HG03039 (cell line): ENCODE measurements at regions not wholly inside any gene's neighbourhood (a gene's known extent, or its start where the extent isn't known, plus 50 kb on each side); places are given as distances from the start of the nearest gene placed in this dataset.
"Not testable (repeated sequence)": the region's sequence is repeated elsewhere in the genome, so short reads cannot be mapped to it uniquely, and the experiment has no call there.

Source experiments
- ATAC-seq: cut with Tn5 transposase; IDR thresholded peaks from one replicate; pipeline ENCODE4 v1.9.1; 2021; ENCODE audit warnings: mild to moderate bottlenecking, moderate library complexity; ENCODE audit not compliant: unreplicated experiment

DNA sequence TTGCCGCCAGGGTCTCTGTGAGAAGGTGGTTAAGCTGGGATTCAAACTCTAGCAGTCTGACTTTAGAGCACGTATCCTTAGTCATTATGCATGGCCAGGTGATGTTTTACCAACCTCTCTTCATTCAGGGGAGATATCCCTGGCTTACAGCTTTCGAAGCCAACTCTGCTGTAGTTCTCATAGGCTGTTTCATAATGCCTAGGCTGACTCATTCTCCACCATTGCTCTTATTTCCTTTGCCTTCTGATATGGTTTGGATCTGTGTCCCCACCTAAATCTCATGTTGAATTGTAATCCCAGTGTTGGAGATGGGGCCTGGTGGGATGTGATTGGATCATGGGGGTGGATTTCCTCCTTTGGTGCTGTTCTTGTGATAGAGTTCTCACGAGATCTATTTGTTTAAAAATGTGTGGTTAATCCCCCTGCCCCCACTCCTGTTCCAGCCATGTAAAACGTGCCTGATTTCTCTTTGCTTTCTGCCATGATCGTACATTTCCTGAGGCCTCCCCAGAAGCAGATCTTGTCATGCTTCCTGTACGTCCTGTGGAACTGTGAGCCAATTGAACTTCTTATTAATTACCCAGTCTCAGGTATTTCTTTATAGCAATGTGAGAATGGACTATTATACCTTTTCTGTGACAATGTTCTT, 94.6 kb upstream of the MAN1A1 start:
- ATAC-seq: no peak

DNA sequence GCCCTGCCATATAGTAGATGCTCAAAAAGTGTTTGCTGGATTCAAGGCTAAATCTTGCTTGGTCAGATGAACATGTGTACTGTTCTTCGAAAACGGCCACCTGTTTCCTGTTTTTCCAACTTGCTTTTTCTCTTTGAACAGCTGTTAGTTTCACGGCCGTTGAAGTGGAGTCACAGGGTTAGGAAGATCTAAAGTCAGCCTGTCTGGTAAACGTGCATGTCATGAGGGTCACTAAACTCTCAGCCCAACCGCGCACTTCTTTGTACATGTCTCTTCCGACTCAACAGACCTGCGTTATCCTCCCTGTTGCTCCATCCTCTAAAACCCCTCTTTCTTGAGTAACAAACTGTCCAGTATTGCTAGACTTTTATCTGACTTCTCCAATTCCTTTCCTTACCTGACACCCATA, 93.2 kb upstream of the MAN1A1 start:
- ATAC-seq: peak; percentile 56

DNA sequence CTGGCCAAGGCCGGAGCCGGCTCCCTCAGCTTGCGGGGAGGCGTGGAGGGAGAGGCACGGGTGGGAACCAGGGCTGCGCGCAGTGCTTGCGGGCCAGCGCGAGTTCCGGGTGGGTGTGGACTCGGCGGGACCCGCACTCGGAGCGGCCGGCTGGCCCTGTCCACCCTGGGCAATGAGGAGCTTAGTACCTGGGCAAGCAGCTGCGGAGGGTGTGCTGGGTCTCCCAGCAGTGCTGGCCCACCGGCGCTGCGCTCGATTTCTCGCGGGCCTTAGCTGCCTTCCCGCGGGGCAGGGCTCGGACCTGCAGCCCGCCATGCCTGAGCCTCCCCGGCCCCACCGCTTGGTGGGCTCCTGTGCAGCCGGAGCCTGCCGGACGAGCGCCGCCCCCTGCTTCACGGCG, 91.4 kb upstream of the MAN1A1 start:
- no peak for ATAC-seq

DNA sequence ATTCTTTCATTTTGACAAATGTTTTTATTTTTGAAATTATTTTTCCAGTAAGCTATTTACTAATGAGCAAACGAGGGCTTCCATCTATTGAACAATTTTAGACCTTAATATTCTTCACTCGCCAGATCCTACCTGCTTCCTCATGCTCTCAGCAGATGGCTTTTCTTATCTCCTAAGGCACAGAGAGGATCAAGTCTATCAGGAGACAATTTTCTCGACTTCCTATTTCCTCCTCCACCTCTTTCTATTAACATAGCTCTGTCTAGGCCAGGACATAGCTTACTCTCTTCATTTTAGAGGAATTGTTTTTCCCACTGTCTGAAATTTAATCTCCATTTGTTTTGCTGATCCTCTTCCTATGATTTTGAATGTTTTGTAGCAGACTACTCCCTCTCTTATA, 87.0 kb upstream of the MAN1A1 start:
- no peak for ATAC-seq

DNA sequence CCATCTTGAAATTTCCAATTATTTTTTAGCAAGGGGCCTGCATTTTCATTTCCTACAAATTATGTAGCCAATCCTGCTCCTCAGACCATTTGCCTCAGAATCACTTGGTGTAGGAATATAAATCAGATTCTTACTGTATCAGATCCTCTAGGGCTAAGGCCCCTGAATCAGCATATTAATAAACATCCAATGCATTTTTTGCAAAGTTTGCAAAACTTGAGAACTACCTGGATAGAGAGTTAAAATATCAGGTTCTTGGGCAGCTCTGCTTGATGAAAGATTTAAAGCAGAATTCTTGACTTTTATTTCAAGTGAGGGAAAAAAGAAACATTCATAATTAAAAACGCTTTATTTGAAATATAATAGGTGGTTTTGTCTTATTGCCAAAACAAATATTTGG, 82.2 kb upstream of the MAN1A1 start:
- no peak for ATAC-seq

DNA sequence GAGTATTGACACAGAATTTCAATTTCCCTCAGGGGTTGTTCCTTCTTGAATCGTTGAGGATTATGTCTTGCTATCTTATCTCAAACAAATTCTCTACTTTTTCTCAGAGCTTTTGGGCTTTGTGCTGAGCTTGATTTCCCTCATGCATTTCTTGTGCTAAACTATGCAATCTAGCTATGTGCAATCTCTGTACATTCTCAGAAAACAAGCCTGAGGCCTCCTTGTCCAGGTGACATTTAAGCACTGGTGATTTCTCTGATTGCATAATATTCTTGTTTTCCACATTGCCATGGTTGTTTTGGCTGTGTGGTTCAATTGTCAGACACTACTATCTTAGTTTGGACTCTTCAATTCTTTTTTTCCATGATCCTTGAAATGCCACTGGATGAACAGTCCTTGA, 81.2 kb upstream of the MAN1A1 start:
- no peak for ATAC-seq

DNA sequence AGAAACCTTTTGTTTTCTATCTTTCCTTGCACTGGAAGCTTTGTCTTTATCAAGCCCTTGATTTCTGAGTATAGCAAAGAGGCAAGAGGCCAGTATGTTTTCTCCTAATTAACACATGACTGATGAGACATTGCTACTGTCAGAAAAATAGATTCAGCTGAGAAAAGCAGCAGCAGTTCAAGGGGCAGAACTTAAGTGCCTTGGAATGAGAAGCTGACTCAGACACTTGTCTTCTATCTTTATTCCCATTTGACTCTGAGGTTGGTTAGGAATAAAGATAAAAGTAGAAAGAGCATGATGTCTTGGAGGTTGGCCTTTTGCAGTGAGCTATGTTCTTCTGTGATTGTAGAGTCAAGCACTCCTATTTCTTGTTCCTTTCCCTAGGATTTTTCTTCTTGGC, 79.1 kb upstream of the MAN1A1 start:
- ATAC-seq: no peak

DNA sequence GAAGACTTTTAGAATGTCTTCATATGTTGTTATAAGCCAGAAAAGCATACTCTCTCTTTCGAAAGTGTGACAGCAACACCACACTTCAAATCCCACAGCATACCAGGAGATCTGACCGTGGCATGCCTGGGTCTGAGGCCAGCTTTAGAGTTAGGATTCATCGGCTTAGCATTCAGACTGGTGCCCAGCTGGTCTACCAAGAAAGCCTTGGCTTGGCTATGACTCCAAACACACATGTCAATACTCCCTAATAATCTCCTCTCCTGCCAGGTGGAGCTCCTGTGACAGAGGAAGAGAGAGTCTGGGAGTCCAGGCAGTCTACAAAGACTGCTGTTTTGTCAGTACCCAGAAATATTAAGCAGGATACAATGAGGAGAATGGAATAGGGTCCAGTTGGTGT, 77.1 kb upstream of the MAN1A1 start:
- ATAC-seq: no peak

DNA sequence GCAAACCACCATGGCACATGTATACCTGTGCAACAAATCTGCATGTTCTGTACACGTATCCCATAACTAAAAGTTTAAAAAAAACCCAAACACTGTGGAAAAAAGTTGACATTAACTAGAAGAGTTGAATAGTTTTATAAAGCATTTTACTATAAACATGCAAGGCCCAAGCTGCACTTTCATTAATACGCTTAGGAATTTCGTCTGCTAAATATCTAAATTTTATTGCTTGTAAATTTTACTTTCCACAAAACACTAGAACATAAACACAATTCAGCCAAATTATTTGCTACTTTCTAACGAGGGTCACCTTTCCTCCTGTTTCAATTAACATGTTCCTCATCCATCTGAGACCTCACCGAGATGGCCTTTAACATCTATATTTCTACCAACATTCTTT, 74.4 kb upstream of the MAN1A1 start:
- no peak for ATAC-seq

DNA sequence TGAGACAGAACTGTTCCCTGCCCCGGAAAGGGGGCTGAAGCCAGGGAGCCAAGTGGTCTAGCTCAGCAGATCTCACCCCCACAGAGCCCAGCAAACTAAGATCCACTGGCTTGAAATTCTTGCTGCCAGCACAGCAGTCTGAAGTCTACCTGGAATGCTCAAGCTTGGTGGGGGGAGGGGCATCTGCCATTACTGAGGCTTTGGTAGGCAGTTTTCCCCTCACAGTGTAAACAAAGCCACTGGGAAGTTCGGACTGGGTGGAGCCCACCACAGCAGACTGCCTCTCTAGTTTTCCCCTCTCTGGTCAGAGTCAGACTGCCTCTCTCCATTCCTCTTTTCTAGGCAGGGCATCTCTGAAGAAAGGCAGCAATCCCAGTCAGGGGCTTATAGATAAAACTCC, 68.5 kb upstream of the MAN1A1 start:
- not testable (repeated sequence) for ATAC-seq

DNA sequence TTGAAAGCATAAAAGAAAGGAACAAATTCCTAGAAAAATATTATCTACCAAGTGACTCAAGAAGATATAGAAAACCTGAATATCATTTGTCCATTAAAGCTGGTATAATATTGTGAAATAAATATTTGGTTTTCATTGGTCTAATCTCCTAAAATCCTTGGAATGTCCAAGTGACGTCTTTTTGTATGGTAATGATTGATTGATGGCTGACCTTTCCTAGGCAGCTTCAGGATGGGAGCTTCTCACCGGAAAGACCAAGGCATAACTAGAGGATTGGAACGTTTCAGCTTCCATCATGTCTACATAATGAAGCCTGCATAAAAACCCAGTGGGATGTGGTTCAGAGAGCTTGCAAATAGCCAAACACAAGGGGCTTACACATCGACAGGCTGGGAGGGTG, 57.6 kb upstream of the MAN1A1 start:
- no peak for ATAC-seq

DNA sequence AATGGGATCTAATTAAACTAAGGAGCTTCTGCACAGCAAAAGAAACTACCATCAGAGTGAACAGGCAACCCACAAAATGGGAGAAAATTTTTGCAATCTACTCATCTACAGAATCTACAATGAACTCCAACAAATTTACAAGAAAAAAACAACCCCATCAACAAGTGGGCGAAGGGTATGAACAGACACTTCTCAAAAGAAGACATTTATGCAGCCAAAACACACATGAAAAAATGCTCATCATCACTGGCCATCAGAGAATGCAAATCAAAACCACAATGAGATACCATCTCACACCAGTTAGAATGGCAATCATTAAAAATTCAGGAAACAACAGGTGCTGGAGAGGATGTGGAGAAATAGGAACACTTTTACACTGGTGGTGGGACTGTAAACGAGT, 55.6 kb upstream of the MAN1A1 start:
- not testable (repeated sequence) for ATAC-seq
